ENCODE measurements at regions not wholly inside any gene's neighbourhood (a gene's known extent, or its start where the extent isn't known, plus 50 kb on each side); places are given as distances from the start of the nearest gene placed in this dataset.

- Histone ChIP-seq H3K9me3 (no peaks in the 10 kb centered on the region), H3K27me3 (replicated peaks; ENCODE audit: control insufficient read depth, insufficient read depth, low read length) (no peaks in the 10 kb centered on the region), H3K4me3 (ENCODE audit: low read depth, low read length) (no peak overlapping the region), H3K4me1 (peaks cover 9% of the 10 kb centered on the region), H3K36me3 (ENCODE audit: control insufficient read depth, insufficient read depth, low read length) (no peaks in the 10 kb centered on the region)
- TF ChIP-seq, protein P1, sequence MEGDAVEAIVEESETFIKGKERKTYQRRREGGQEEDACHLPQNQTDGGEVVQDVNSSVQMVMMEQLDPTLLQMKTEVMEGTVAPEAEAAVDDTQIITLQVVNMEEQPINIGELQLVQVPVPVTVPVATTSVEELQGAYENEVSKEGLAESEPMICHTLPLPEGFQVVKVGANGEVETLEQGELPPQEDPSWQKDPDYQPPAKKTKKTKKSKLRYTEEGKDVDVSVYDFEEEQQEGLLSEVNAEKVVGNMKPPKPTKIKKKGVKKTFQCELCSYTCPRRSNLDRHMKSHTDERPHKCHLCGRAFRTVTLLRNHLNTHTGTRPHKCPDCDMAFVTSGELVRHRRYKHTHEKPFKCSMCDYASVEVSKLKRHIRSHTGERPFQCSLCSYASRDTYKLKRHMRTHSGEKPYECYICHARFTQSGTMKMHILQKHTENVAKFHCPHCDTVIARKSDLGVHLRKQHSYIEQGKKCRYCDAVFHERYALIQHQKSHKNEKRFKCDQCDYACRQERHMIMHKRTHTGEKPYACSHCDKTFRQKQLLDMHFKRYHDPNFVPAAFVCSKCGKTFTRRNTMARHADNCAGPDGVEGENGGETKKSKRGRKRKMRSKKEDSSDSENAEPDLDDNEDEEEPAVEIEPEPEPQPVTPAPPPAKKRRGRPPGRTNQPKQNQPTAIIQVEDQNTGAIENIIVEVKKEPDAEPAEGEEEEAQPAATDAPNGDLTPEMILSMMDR (IDR thresholded peaks at IDR 0.05; ENCODE audit: insufficient read depth in 1 of 2, low read depth in 1 of 2, low read length in 1 of 2, severe bottlenecking in 1 of 2, unreplicated experiment in 1 of 2) = no peak
- no TSS peak for BruUV-seq (replicated peaks)
- Mint-ChIP-seq H3K4me1 (ENCODE audit: low read depth, unreplicated experiment) (peaks cover 18% of the 10 kb centered on the region), H3K9me3 (ENCODE audit: unreplicated experiment) (peaks cover 27% of the 10 kb centered on the region), H3K27me3 (ENCODE audit: insufficient read depth, unreplicated experiment) (no peaks in the 10 kb centered on the region), H3K27ac (ENCODE audit: unreplicated experiment) (no peak overlapping the region), H3K36me3 (ENCODE audit: insufficient read depth, unreplicated experiment) (no peaks in the 10 kb centered on the region), H3K4me3 (ENCODE audit: unreplicated experiment) (no peak overlapping the region)
- ChIA-PET CTCF (no interaction called here), POLR2A (no interaction called here)
- DNase-seq = no peak
- intact Hi-C loops (cut with micrococcal nuclease; ENCODE audit: unreplicated experiment) = no loop called here
Measured at GRCh38 chr10:131802996-131803395, 97.8 kb upstream of the PPP2R2D start.

GRCh38 chr10:131803860-131804425 lies 96.9 kb upstream of the PPP2R2D start:
- Mint-ChIP-seq H3K27me3 (ENCODE audit: insufficient read depth, unreplicated experiment) (peaks cover 3% of the 10 kb centered on the region), H3K9me3 (ENCODE audit: unreplicated experiment) (peaks cover 17% of the 10 kb centered on the region), H3K27ac (ENCODE audit: unreplicated experiment) (peak overlapping the region; percentile 58), H3K4me3 (ENCODE audit: unreplicated experiment) (no peak overlapping the region), H3K36me3 (ENCODE audit: insufficient read depth, unreplicated experiment) (no peaks in the 10 kb centered on the region), H3K4me1 (ENCODE audit: low read depth, unreplicated experiment) (peaks cover 18% of the 10 kb centered on the region)
- CTCF ChIA-PET = no interaction called here
- no peaks in the 10 kb centered on the region for H3K9me3 ChIP-seq
- H3K4me1 ChIP-seq = peaks cover 9% of the 10 kb centered on the region
- intact Hi-C loops (cut with micrococcal nuclease; ENCODE audit: unreplicated experiment) = no loop called here
- no peak for DNase-seq
- H3K36me3 ChIP-seq (ENCODE audit: control insufficient read depth, insufficient read depth, low read length) = no peaks in the 10 kb centered on the region
- POLR2A ChIA-PET = no interaction called here
- BruUV-seq (replicated peaks) = no TSS peak
- TF ChIP-seq, protein P1 (IDR thresholded peaks at IDR 0.05; ENCODE audit: insufficient read depth in 1 of 2, low read depth in 1 of 2, low read length in 1 of 2, severe bottlenecking in 1 of 2, unreplicated experiment in 1 of 2) = no peak
- H3K27me3 ChIP-seq (replicated peaks; ENCODE audit: control insufficient read depth, insufficient read depth, low read length) = no peaks in the 10 kb centered on the region; the same call in 1 of the 2 replicates
- no peak overlapping the region for H3K4me3 ChIP-seq (ENCODE audit: low read depth, low read length)

DNA sequence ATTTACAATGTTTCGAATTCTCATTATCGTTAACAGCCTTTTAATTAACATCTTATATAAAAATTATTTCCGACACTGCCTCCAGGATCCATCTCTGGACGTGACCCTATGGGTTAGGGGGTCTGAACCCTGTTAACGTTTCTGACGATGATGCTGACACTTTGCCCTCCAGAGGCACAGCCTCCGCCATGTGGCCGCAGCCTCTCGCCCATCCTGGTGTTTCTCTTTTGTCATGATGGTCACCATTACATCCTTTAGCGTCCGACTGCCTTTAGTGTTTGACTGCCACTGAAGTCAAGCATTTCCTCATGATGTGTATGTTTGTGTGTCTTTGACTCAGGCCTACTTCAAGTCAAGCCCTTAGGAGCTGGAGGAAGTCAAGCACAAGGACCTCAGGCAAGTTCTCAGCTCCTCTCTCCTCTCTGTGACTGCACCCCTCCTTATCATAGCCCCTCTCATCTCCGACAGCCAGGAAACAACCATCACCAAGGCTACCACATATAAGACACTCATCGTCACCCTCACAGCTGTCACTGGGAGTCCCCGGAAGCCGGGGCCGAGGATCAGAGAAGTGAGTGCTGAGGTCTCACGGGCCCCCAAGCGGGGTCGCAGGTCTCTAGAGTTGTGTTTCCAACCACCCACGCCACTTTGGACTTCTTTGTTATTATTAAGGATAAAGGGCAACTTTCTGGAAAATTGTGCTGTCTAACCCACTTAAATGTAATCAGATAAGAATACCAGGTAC lies 96.1 kb upstream of the PPP2R2D start:
- TF ChIP-seq, protein P1 (IDR thresholded peaks at IDR 0.05; ENCODE audit: insufficient read depth in 1 of 2, low read depth in 1 of 2, low read length in 1 of 2, severe bottlenecking in 1 of 2, unreplicated experiment in 1 of 2) = no peak
- Mint-ChIP-seq H3K4me3 (ENCODE audit: unreplicated experiment) (no peak overlapping the region), H3K27me3 (ENCODE audit: insufficient read depth, unreplicated experiment) (peaks cover 7% of the 10 kb centered on the region), H3K9me3 (ENCODE audit: unreplicated experiment) (peaks cover 11% of the 10 kb centered on the region), H3K36me3 (ENCODE audit: insufficient read depth, unreplicated experiment) (no peaks in the 10 kb centered on the region), H3K27ac (ENCODE audit: unreplicated experiment) (peak overlapping the region; percentile 58), H3K4me1 (ENCODE audit: low read depth, unreplicated experiment) (peaks cover 18% of the 10 kb centered on the region)
- DNase-seq = no peak
- BruUV-seq (replicated peaks) = no TSS peak
- Histone ChIP-seq H3K4me3 (ENCODE audit: low read depth, low read length) (no peak overlapping the region), H3K9me3 (no peaks in the 10 kb centered on the region), H3K4me1 (peaks cover 9% of the 10 kb centered on the region), H3K27me3 (replicated peaks; ENCODE audit: control insufficient read depth, insufficient read depth, low read length) (no peaks in the 10 kb centered on the region; the same call in 1 of the 2 replicates), H3K36me3 (ENCODE audit: control insufficient read depth, insufficient read depth, low read length) (no peaks in the 10 kb centered on the region)
- intact Hi-C loops (cut with micrococcal nuclease; ENCODE audit: unreplicated experiment) = no loop called here
- CTCF ChIA-PET = no interaction called here
- POLR2A ChIA-PET = no interaction called here

Data from Caco-2 (cell line).